ENCODE measurements at regions not wholly inside any gene's neighbourhood (a gene's known extent, or its start where the extent isn't known, plus 50 kb on each side); places are given as distances from the start of the nearest gene placed in this dataset.

DNA sequence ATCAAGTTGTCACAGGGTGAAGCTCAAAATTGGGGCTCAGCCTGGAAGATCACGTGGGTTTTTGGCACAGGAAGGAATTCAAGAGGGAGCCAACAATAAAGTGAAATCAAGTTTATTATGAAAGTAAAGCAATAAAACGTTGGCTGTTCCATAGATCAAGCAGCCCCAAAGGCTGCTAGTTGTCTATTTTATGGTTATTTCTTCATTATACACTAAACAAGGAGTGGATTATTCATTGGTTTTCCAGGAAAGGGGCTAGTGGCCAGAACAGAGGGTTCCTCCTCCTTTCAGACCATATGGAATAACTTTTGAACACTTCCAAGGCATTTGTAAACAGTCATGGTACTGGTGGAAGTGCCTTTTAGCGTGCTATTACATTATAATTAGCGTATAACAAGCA, 723.5 kb upstream of the ADAMTS5 start:
- Histone ChIP-seq H3K27me3 (ENCODE audit: control insufficient read depth, insufficient read depth, low read length) (no peaks in the 10 kb centered on the region), H3K9me3 (ENCODE audit: control insufficient read depth, insufficient read depth, low read length) (no peaks in the 10 kb centered on the region; the same call in 1 of the 2 replicates), H3K4me3 (ENCODE audit: low read depth, low read length) (no peak overlapping the region), H3K27ac (ENCODE audit: low read depth, low read length) (no peak overlapping the region)
- CTCF ChIA-PET = interaction anchor here (0.6 kb wide), 1 partner anchor 840 kb away, joined by 3 read pairs; no protein-coding TSS in a partner anchor
- POLR2A ChIA-PET = no interaction called here
- TF ChIP-seq, protein P1, sequence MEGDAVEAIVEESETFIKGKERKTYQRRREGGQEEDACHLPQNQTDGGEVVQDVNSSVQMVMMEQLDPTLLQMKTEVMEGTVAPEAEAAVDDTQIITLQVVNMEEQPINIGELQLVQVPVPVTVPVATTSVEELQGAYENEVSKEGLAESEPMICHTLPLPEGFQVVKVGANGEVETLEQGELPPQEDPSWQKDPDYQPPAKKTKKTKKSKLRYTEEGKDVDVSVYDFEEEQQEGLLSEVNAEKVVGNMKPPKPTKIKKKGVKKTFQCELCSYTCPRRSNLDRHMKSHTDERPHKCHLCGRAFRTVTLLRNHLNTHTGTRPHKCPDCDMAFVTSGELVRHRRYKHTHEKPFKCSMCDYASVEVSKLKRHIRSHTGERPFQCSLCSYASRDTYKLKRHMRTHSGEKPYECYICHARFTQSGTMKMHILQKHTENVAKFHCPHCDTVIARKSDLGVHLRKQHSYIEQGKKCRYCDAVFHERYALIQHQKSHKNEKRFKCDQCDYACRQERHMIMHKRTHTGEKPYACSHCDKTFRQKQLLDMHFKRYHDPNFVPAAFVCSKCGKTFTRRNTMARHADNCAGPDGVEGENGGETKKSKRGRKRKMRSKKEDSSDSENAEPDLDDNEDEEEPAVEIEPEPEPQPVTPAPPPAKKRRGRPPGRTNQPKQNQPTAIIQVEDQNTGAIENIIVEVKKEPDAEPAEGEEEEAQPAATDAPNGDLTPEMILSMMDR (IDR thresholded peaks at IDR 0.05; ENCODE audit: low read depth, low read length) = no peak
- DNase-seq (ENCODE audit: low read depth, low spot score) = no peak

DNA sequence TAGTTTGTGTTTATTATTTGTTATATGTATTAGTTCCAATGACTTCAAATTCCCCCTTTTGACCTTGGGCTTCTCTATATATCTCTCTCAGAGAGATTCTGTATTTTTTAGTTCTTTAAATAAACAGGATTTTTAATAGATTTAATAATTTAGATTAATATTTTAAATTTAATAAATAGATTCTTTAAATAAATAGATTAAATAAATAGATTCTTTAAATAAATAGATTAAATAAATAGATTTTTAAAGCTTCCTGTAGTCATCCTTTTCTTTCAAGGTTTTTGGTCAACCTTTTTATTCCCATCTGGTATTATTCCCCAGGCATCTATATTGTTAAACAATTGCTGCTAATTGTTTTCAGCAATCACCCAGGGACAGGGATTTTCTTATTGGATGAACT, 721.9 kb upstream of the ADAMTS5 start:
- ChIA-PET CTCF (no interaction called here), POLR2A (no interaction called here)
- no peak overlapping the region for H3K4me3 ChIP-seq (ENCODE audit: low read depth, low read length)
- H3K9me3 ChIP-seq (ENCODE audit: control insufficient read depth, insufficient read depth, low read length) = no peaks in the 10 kb centered on the region; the same call in 1 of the 2 replicates
- H3K27me3 ChIP-seq (ENCODE audit: control insufficient read depth, insufficient read depth, low read length) = no peaks in the 10 kb centered on the region
- no peak overlapping the region for H3K27ac ChIP-seq (ENCODE audit: low read depth, low read length)
- DNase-seq (ENCODE audit: low read depth, low spot score) = no peak
- TF ChIP-seq, protein P1 (IDR thresholded peaks at IDR 0.05; ENCODE audit: low read depth, low read length) = no peak

DNA sequence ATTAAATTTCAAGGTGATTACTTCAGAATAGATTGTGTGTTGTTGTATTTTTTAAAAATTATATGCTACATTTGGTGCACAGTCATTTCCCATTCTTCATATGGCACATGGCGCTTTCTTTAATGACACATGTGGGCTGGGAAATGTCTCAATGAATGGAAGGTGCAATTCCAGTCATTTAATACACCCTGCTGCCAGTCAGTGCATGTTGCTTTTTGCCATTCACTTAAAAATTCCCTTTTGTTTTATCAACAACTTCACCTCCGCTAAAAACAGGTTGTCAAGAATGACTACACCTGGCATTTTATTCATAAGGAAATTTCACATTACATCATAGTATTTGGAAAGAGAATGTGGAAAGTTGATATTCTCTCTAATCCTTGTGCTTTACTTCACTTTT, 716.4 kb upstream of the ADAMTS5 start:
- no peak overlapping the region for H3K4me3 ChIP-seq (ENCODE audit: low read depth, low read length)

DNA sequence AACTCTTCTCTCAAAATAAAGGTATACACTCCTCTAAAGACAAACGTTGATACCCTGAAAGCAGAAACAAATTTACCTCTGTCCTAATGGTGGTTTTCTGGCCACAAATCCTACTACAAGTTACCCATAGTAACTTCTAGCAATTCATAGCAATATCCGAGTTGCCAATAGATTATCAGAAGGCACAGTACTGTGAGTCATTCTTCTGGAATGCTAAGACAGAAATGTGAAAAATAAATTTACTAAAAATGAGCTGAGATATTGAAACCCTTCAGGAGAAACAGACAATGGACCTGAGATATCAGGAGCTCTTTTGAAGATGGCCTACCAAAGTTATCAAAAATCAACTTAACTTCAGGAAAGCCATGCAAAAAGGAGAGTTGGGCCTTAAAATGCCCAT, 715.0 kb upstream of the ADAMTS5 start:
- TF ChIP-seq, protein P1 (IDR thresholded peaks at IDR 0.05; ENCODE audit: low read depth, low read length) = no peak
- CTCF ChIA-PET = interaction anchor here (0.6 to 0.8 kb wide), 2 partner anchors 117 to 257 kb away, joined by 3 to 5 read pairs; no protein-coding TSS in a partner anchor
- Histone ChIP-seq H3K9me3 (ENCODE audit: control insufficient read depth, insufficient read depth, low read length) (peaks cover 4% of the 10 kb centered on the region; the same call in 1 of the 2 replicates), H3K27me3 (ENCODE audit: control insufficient read depth, insufficient read depth, low read length) (no peaks in the 10 kb centered on the region), H3K4me3 (ENCODE audit: low read depth, low read length) (no peak overlapping the region), H3K27ac (ENCODE audit: low read depth, low read length) (no peak overlapping the region)
- DNase-seq (ENCODE audit: low read depth, low spot score) = no peak
- POLR2A ChIA-PET = no interaction called here

More for the DNA sequence above, 716.4 kb upstream of the ADAMTS5 start:
- H3K9me3 ChIP-seq (ENCODE audit: control insufficient read depth, insufficient read depth, low read length) = peaks cover 4% of the 10 kb centered on the region
- DNase-seq (ENCODE audit: low read depth, low spot score) = no peak
- H3K27ac ChIP-seq (ENCODE audit: low read depth, low read length) = no peak overlapping the region
- POLR2A ChIA-PET = no interaction called here
- no peaks in the 10 kb centered on the region for H3K27me3 ChIP-seq (ENCODE audit: control insufficient read depth, insufficient read depth, low read length)
- CTCF ChIA-PET = no interaction called here
- TF ChIP-seq, protein P1 (IDR thresholded peaks at IDR 0.05; ENCODE audit: low read depth, low read length) = no peak

DNA sequence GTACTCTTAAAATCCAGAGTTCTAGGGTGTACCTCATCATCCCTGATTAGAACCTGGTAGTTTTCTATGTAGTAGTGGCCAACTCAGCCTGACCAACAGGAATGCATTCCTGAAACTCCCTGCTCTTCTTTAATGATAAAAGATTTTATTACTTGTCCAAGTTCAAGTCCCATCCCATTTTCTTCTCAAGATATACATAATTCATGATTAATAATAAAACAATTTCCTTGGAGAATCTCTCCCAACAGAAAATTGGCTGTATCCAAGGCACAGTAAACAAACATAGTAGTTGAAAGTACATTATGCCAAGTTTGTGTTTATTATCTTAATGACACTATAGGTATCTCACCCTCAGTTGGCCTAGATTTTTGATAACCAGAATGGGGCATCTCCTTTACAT, 714.1 kb upstream of the ADAMTS5 start:
- ChIA-PET POLR2A (no interaction called here), CTCF (no interaction called here)
- H3K9me3 ChIP-seq (ENCODE audit: control insufficient read depth, insufficient read depth, low read length) = peaks cover 4% of the 10 kb centered on the region; the same call in 1 of the 2 replicates
- no peak overlapping the region for H3K4me3 ChIP-seq (ENCODE audit: low read depth, low read length)
- H3K27ac ChIP-seq (ENCODE audit: low read depth, low read length) = no peak overlapping the region
- DNase-seq (ENCODE audit: low read depth, low spot score) = no peak
- H3K27me3 ChIP-seq (ENCODE audit: control insufficient read depth, insufficient read depth, low read length) = no peaks in the 10 kb centered on the region
- TF ChIP-seq, protein P1 (IDR thresholded peaks at IDR 0.05; ENCODE audit: low read depth, low read length) = no peak
